Thyroid gland (tissue), 4 donors: ENCODE measurements at regions not wholly inside any gene's neighbourhood (a gene's known extent, or its start where the extent isn't known, plus 50 kb on each side); places are given as distances from the start of the nearest gene placed in this dataset.

ENCODE experiments used
- DNase-seq, 2 donors: peaks; one replicate each; pipeline ENCODE4 v3.0.0-alpha.2; 2019
- H3K27ac ChIP-seq, 3 donors: fragments of 200-600 bp; sonication (generic); 1 replicate in 2 of 3; 2 replicates in 1 of 3; pipeline ENCODE4 v1.5.1; 2016 to 2019; ENCODE audit warnings: mild to moderate bottlenecking in 1 of 3, moderate library complexity in 1 of 3
- H3K27me3 ChIP-seq: fragments of 200-600 bp; sonication (generic); one replicate; pipeline ENCODE4 v1.5.1; 2019
- H3K36me3 ChIP-seq, 2 donors: fragments of 200-600 bp; sonication (generic); one replicate each; pipeline ENCODE4 v1.5.1; 2016 to 2019
- H3K4me1 ChIP-seq, 2 donors: fragments of 200-600 bp; sonication (generic); one replicate each; pipeline ENCODE4 v1.5.1; 2017 to 2019
- H3K4me3 ChIP-seq, 3 donors: fragments of 200-600 bp; sonication (generic); replicated peaks in 1 of 3; 1 replicate in 2 of 3; 2 replicates in 1 of 3; pipeline ENCODE4 v1.5.1; 2016; ENCODE audit warnings: mild to moderate bottlenecking in 1 of 3
- H3K9me3 ChIP-seq: fragments of 200-600 bp; sonication (generic); one replicate; pipeline ENCODE4 v1.5.1; 2017
- POLR2A ChIP-seq, 2 donors: fragments of 450-650 bp; IDR thresholded peaks; one replicate each; pipeline ENCODE4 v1.6.1; 2017; ENCODE audit warnings: antibody characterized with exemption in 2 of 2, mild to moderate bottlenecking in 2 of 2, moderate library complexity in 1 of 2
- WGBS, 2 donors: methylation state at CpG; one replicate each; pipeline ENCODE4 v1.1.5; 2017; 5-methylcytosine and 5-hydroxymethylcytosine counted together
- intact Hi-C: fragments of 100-400 bp; cut with DNase I; formaldehyde crosslinking; loops from one replicate; pipeline ENCODE4 v1.15.1; 2023
- TF ChIP-seq, protein P1 (sequence below), 6 experiments: fragments of 200-600 bp in 3 of 6; fragments of 450-650 bp in 3 of 6; sonication (generic) in 3 of 6; IDR thresholded peaks; one replicate each; pipeline ENCODE4 v1.5.1; 2016 to 2019; ENCODE audit warnings: antibody characterized with exemption in 6 of 6, mild to moderate bottlenecking in 2 of 6, inconsistent platforms in 1 of 6, moderate library complexity in 1 of 6

DNA sequence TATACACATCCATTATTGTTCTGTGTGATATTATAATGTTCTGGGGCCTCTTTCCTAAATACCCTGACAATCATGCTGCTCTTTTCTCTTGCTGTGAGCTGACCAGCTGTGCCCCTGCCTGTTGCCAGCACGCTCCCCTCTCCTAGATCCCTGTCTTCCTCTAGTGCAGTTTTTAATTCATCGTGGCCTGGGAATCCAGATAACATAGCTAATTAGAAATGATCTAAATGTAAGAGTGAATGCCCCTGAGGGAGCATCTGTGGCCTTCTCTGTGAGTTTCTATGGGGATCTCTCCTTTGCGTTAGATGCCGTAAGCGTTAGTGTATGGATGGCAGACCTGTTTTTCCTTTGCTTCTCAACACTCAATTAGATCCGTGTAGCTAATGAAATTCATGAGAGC is 434.3 kb downstream of the SPRY1 start:
- Histone ChIP-seq H3K4me1 (peaks cover 0 to 5% of the 10 kb centered on the region in 2 donors), H3K4me3 (no peak overlapping the region), H3K27ac (no peak overlapping the region), H3K27me3 (no peaks in the 10 kb centered on the region), H3K36me3 (no peaks in the 10 kb centered on the region), H3K9me3 (no peaks in the 10 kb centered on the region)
- DNase-seq = no peak
- TF ChIP-seq, protein P1, sequence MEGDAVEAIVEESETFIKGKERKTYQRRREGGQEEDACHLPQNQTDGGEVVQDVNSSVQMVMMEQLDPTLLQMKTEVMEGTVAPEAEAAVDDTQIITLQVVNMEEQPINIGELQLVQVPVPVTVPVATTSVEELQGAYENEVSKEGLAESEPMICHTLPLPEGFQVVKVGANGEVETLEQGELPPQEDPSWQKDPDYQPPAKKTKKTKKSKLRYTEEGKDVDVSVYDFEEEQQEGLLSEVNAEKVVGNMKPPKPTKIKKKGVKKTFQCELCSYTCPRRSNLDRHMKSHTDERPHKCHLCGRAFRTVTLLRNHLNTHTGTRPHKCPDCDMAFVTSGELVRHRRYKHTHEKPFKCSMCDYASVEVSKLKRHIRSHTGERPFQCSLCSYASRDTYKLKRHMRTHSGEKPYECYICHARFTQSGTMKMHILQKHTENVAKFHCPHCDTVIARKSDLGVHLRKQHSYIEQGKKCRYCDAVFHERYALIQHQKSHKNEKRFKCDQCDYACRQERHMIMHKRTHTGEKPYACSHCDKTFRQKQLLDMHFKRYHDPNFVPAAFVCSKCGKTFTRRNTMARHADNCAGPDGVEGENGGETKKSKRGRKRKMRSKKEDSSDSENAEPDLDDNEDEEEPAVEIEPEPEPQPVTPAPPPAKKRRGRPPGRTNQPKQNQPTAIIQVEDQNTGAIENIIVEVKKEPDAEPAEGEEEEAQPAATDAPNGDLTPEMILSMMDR (IDR thresholded peaks at IDR 0.05) = no peak
- 84 to 92% methylated on average over 6 of the region's 6 CpGs for WGBS, 2 donors
- intact Hi-C loops = no loop called here

DNA sequence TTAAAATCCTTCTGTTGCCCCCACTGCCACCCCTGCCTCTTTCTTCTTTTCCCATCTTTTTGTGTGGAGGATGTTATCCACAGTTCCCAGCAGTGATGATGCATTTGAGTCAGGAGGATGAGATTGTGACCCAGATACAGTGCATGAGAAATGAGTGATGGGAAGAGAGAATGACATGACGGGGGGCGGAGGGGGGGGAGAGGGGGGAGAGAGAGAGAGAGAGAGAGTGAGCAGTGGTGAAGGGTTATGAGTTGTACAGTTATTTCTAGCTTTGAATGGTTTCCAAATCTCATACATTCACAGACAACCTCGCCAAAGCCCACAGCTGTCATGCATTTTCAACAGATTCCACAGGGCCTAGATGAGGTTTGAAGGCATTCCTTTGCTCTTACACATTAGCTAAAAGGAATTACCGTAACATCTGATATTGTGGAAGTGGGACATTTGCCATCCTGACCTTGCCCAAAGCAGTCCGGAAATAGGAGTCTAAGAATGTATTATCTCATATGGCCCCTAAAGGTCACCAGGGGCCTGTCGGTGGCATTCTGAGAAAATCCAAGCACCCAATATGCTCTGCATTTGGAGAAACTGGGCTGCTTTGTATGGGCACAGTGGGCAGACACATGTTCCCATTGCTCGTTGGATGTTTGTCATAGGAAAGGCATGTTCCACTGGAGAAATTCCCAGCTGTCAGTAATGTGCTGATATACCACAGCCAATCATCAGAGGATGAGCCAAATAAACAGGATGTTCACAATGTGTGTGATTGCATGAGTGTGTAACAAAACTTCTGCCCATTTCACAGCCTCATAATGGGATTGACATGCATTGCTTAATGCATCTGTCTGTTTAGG is 435.8 kb downstream of the SPRY1 start:
- Histone ChIP-seq H3K36me3 (no peaks in the 10 kb centered on the region), H3K27ac (peak overlapping the region; percentile 47 to 64 (median 52)), H3K9me3 (no peaks in the 10 kb centered on the region), H3K27me3 (no peaks in the 10 kb centered on the region), H3K4me3 (no peak overlapping the region), H3K4me1 (peaks cover 0 to 5% of the 10 kb centered on the region in 2 donors)
- WGBS, 2 donors = 72 to 79% methylated on average over 7 of the region's 7 CpGs
- DNase-seq = peak; percentile 2 to 10
- TF ChIP-seq, protein P1 (IDR thresholded peaks at IDR 0.05) = no peak
- TF ChIP-seq POLR2A (IDR thresholded peaks at IDR 0.05) = no peak
- intact Hi-C loops = no loop called here

DNA sequence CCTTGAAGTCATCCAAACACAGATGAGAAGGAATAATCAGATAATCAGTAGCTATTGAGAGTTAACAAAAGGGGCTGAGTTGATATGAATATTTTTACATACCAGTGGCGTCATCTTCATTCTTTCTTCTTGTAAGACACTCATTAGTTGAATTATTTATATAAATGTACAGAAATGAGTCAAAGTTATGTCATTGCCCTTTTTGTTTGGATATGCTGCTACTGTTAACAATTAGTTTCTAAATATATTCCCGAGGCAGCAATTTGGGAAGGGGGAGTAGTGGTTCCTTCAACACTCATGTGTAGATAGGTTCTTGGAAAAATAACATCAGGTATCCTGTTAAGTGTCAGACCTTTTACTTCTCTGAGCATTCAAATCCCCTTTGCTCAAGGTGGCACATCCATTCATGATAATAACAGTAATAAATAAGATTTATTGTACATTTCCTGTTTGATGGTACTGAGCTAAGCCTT is 436.6 kb downstream of the SPRY1 start:
- no peak overlapping the region for H3K4me3 ChIP-seq
- H3K27me3 ChIP-seq = no peaks in the 10 kb centered on the region
- intact Hi-C loops = no loop called here
- H3K4me1 ChIP-seq = peaks cover 0 to 5% of the 10 kb centered on the region in 2 donors
- DNase-seq = no peak
- no peaks in the 10 kb centered on the region for H3K36me3 ChIP-seq
- H3K9me3 ChIP-seq = no peaks in the 10 kb centered on the region
- WGBS, 2 donors = 71 to 80% methylated on average over 2 of the region's 2 CpGs
- no peak for TF ChIP-seq POLR2A (IDR thresholded peaks at IDR 0.05)
- TF ChIP-seq, protein P1 (IDR thresholded peaks at IDR 0.05) = no peak
- peak overlapping the region in 2 of 3 donors; percentile 43 to 45 for H3K27ac ChIP-seq

DNA sequence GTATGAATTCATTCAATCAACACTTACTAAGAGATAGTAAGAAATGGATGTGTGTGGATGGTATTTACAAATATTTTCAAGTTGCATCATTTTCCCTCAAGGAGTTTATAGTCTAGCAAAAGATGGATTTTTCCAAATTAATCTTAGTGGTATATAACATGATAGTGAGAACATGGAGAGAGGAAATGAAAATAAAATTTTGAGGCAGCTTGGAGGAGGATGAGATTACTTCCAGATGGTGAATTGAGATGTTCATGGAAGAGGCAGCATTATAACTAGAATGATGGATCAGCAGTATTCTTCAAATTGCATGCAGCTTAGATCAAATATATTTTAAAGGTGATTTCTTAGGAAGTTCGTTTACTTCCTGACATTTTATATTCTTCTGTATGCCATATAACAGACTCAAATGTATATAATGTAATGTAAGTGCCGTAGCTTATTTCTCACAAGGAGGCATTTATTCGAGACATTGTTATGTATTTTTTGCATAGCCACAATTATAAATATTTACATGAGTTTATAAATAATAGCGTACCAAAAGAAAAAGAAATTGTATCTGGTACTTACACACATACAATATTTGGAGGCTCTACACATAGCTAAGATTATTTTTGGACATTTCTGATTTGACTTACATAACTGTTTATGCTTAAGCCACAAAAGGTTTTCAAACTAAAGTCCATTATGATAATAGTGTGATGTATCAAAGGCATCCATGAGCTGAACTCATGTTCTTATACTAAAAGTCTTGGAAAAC is 439.4 kb downstream of the SPRY1 start:
- no peak overlapping the region for H3K27ac ChIP-seq
- TF ChIP-seq, protein P1 (IDR thresholded peaks at IDR 0.05) = no peak
- TF ChIP-seq POLR2A (IDR thresholded peaks at IDR 0.05) = no peak
- H3K27me3 ChIP-seq = no peaks in the 10 kb centered on the region
- H3K36me3 ChIP-seq = no peaks in the 10 kb centered on the region
- intact Hi-C loops = no loop called here
- no peaks in the 10 kb centered on the region for H3K9me3 ChIP-seq
- peaks cover 0 to 5% of the 10 kb centered on the region in 2 donors for H3K4me1 ChIP-seq
- no peak overlapping the region for H3K4me3 ChIP-seq
- DNase-seq = no peak
- 77 to 83% methylated on average over 4 of the region's 4 CpGs for WGBS, 2 donors
